ENCODE measurements at regions not wholly inside any gene's neighbourhood (a gene's known extent, or its start where the extent isn't known, plus 50 kb on each side); places are given as distances from the start of the nearest gene placed in this dataset.

GRCh38 chr13:99878921-99879610 is 92.5 kb downstream of the ZIC5 start:
- TF ChIP-seq ZGPAT (CRISPR knock-in tag; IDR thresholded peaks at IDR 0.05) (no peak), ZNF761 (CRISPR knock-in tag; conservative IDR thresholded peaks at IDR 0.05) (no peak), CTCF (CRISPR knock-in tag; IDR thresholded peaks at IDR 0.05) (no peak), NCOR1 (IDR thresholded peaks at IDR 0.05; ENCODE audit: borderline replicate concordance, low read length) (no peak), EZH2 (conservative IDR thresholded peaks at IDR 0.05; ENCODE audit: low read depth, low read length) (no peak), USF2 (IDR thresholded peaks at IDR 0.05; ENCODE audit: low read depth, low read length) (no peak), USF2 (CRISPR knock-in tag; IDR thresholded peaks at IDR 0.05; ENCODE audit: borderline replicate concordance) (no peak), TCF7L2 (IDR thresholded peaks at IDR 0.05; ENCODE audit: low read depth, low read length) (no peak), NR2F6 (IDR thresholded peaks at IDR 0.05) (no peak), NR2F6 (CRISPR knock-in tag; IDR thresholded peaks at IDR 0.05) (no peak)
